Activated T-cell treated with anti-CD3 and anti-CD28 coated beads, Interleukin-2, amount 50 U/mL, for 24 hours (primary cell): ENCODE measurements at regions not wholly inside any gene's neighbourhood (a gene's known extent, or its start where the extent isn't known, plus 50 kb on each side); places are given as distances from the start of the nearest gene placed in this dataset.

Experiments used
- DNase-seq: peaks from one replicate; pipeline ENCODE4 v3.0.0-alpha.2; 2020
- H3K27ac Mint-ChIP-seq: 2 replicates; pipeline ENCODE4 v1.8.0; 2020; ENCODE audit warnings: mild to moderate bottlenecking, mixed read lengths
- H3K27me3 Mint-ChIP-seq: 2 replicates; pipeline ENCODE4 v1.8.0; 2020; ENCODE audit warnings: mixed read lengths
- H3K36me3 Mint-ChIP-seq: 2 replicates; pipeline ENCODE4 v1.8.0; 2020; ENCODE audit warnings: low read depth, mixed read lengths
- H3K4me1 Mint-ChIP-seq: 2 replicates; pipeline ENCODE4 v1.8.0; 2020; ENCODE audit warnings: low read depth, mixed read lengths
- H3K4me3 Mint-ChIP-seq: 2 replicates; pipeline ENCODE4 v1.8.0; 2020; ENCODE audit warnings: mild to moderate bottlenecking, moderate library complexity, mixed read lengths
- H3K9me3 Mint-ChIP-seq: 2 replicates; pipeline ENCODE4 v1.8.0; 2020; ENCODE audit warnings: mixed read lengths

GRCh38 chr2:4412637-4413187 lies 709.3 kb downstream of the DCDC2C start:
- Mint-ChIP-seq H3K27me3 (no peaks in the 10 kb centered on the region), H3K9me3 (peaks cover 6% of the 10 kb centered on the region), H3K4me3 (no peak overlapping the region), H3K36me3 (no peaks in the 10 kb centered on the region), H3K4me1 (no peaks in the 10 kb centered on the region), H3K27ac (no peak overlapping the region)
- no peak for DNase-seq

- no peaks in the 10 kb centered on the region for H3K27me3 Mint-ChIP-seq
- H3K27ac Mint-ChIP-seq, result no peak overlapping the region
- no peaks in the 10 kb centered on the region for H3K36me3 Mint-ChIP-seq
- H3K4me1 Mint-ChIP-seq, result no peaks in the 10 kb centered on the region
- peaks cover 8% of the 10 kb centered on the region for H3K9me3 Mint-ChIP-seq
- no peak for DNase-seq
- H3K4me3 Mint-ChIP-seq, result no peak overlapping the region
These were observed 711.8 kb downstream of the DCDC2C start for GRCh38 chr2:4415171-4415570.

- Mint-ChIP-seq H3K36me3 (no peaks in the 10 kb centered on the region), H3K4me1 (no peaks in the 10 kb centered on the region), H3K27ac (no peak overlapping the region), H3K9me3 (peaks cover 8% of the 10 kb centered on the region), H3K27me3 (no peaks in the 10 kb centered on the region), H3K4me3 (no peak overlapping the region)
- no peak for DNase-seq
These were observed 712.5 kb downstream of the DCDC2C start for GRCh38 chr2:4415810-4416413.

- no peaks in the 10 kb centered on the region for H3K36me3 Mint-ChIP-seq
- H3K27me3 Mint-ChIP-seq, result no peaks in the 10 kb centered on the region
- no peaks in the 10 kb centered on the region for H3K4me1 Mint-ChIP-seq
- no peak for DNase-seq
- H3K4me3 Mint-ChIP-seq, result no peak overlapping the region
- H3K9me3 Mint-ChIP-seq, result peaks cover 8% of the 10 kb centered on the region
- H3K27ac Mint-ChIP-seq, result no peak overlapping the region
These were observed 713.1 kb downstream of the DCDC2C start for GRCh38 chr2:4416431-4416830.

GRCh38 chr2:4417771-4418170 lies 714.4 kb downstream of the DCDC2C start:
- no peaks in the 10 kb centered on the region for H3K4me1 Mint-ChIP-seq
- H3K36me3 Mint-ChIP-seq, result no peaks in the 10 kb centered on the region

GRCh38 chr2:4420032-4420431 lies 716.7 kb downstream of the DCDC2C start:
- Mint-ChIP-seq H3K4me1 (no peaks in the 10 kb centered on the region), H3K36me3 (no peaks in the 10 kb centered on the region), H3K27me3 (no peaks in the 10 kb centered on the region), H3K27ac (no peak overlapping the region), H3K4me3 (no peak overlapping the region), H3K9me3 (peaks cover 10% of the 10 kb centered on the region)
- DNase-seq, result no peak

More at GRCh38 chr2:4417771-4418170, 714.4 kb downstream of the DCDC2C start:
- DNase-seq, result no peak
- Mint-ChIP-seq H3K4me3 (no peak overlapping the region), H3K27me3 (no peaks in the 10 kb centered on the region), H3K9me3 (peaks cover 8% of the 10 kb centered on the region), H3K27ac (no peak overlapping the region)

GRCh38 chr2:4424153-4424552 lies 720.8 kb downstream of the DCDC2C start:
- DNase-seq, result no peak
- Mint-ChIP-seq H3K9me3 (peaks cover 7% of the 10 kb centered on the region), H3K27me3 (no peaks in the 10 kb centered on the region), H3K36me3 (no peaks in the 10 kb centered on the region), H3K4me3 (no peak overlapping the region), H3K4me1 (no peaks in the 10 kb centered on the region), H3K27ac (no peak overlapping the region)

GRCh38 chr2:4427083-4427482 lies 723.7 kb downstream of the DCDC2C start:
- Mint-ChIP-seq H3K4me1 (no peaks in the 10 kb centered on the region), H3K4me3 (no peak overlapping the region), H3K36me3 (no peaks in the 10 kb centered on the region), H3K9me3 (peaks cover 7% of the 10 kb centered on the region), H3K27ac (no peak overlapping the region), H3K27me3 (no peaks in the 10 kb centered on the region)
- no peak for DNase-seq

- no peak overlapping the region for H3K4me3 Mint-ChIP-seq
- DNase-seq, result no peak
- H3K4me1 Mint-ChIP-seq, result no peaks in the 10 kb centered on the region
- H3K9me3 Mint-ChIP-seq, result peaks cover 9% of the 10 kb centered on the region
- H3K27me3 Mint-ChIP-seq, result no peaks in the 10 kb centered on the region
- H3K36me3 Mint-ChIP-seq, result no peaks in the 10 kb centered on the region
- no peak overlapping the region for H3K27ac Mint-ChIP-seq
These were observed 742.4 kb downstream of the DCDC2C start for GRCh38 chr2:4445821-4446220.

- Mint-ChIP-seq H3K4me3 (no peak overlapping the region), H3K9me3 (peaks cover 13% of the 10 kb centered on the region), H3K36me3 (no peaks in the 10 kb centered on the region), H3K4me1 (no peaks in the 10 kb centered on the region), H3K27me3 (no peaks in the 10 kb centered on the region), H3K27ac (no peak overlapping the region)
- DNase-seq, result no peak
These were observed 751.5 kb downstream of the DCDC2C start for GRCh38 chr2:4454907-4455306.

- Mint-ChIP-seq H3K4me1 (no peaks in the 10 kb centered on the region), H3K9me3 (peaks cover 13% of the 10 kb centered on the region), H3K4me3 (no peak overlapping the region), H3K27ac (no peak overlapping the region), H3K36me3 (no peaks in the 10 kb centered on the region), H3K27me3 (no peaks in the 10 kb centered on the region)
- DNase-seq, result no peak
These were observed 752.2 kb downstream of the DCDC2C start for GRCh38 chr2:4455486-4456155.

GRCh38 chr2:4464634-4465266 lies 761.4 kb downstream of the DCDC2C start:
- H3K27me3 Mint-ChIP-seq, result no peaks in the 10 kb centered on the region
- H3K4me3 Mint-ChIP-seq, result no peak overlapping the region
- H3K9me3 Mint-ChIP-seq, result peaks cover 21% of the 10 kb centered on the region
- no peaks in the 10 kb centered on the region for H3K4me1 Mint-ChIP-seq
- no peak overlapping the region for H3K27ac Mint-ChIP-seq
- no peak for DNase-seq
- H3K36me3 Mint-ChIP-seq, result no peaks in the 10 kb centered on the region

GRCh38 chr2:4465671-4466070 lies 762.3 kb downstream of the DCDC2C start:
- no peak for DNase-seq
- H3K36me3 Mint-ChIP-seq, result no peaks in the 10 kb centered on the region
- no peaks in the 10 kb centered on the region for H3K27me3 Mint-ChIP-seq
- H3K4me3 Mint-ChIP-seq, result no peak overlapping the region
- peaks cover 23% of the 10 kb centered on the region for H3K9me3 Mint-ChIP-seq
- no peaks in the 10 kb centered on the region for H3K4me1 Mint-ChIP-seq
- H3K27ac Mint-ChIP-seq, result no peak overlapping the region

- no peak overlapping the region for H3K27ac Mint-ChIP-seq
- H3K4me1 Mint-ChIP-seq, result no peaks in the 10 kb centered on the region
These were observed 772.2 kb downstream of the DCDC2C start for GRCh38 chr2:4475618-4476017.

GRCh38 chr2:4483050-4483449 lies 779.7 kb downstream of the DCDC2C start:
- H3K27me3 Mint-ChIP-seq, result no peaks in the 10 kb centered on the region
- H3K36me3 Mint-ChIP-seq, result no peaks in the 10 kb centered on the region
- no peak overlapping the region for H3K4me3 Mint-ChIP-seq
- no peaks in the 10 kb centered on the region for H3K4me1 Mint-ChIP-seq
- peaks cover 26% of the 10 kb centered on the region for H3K9me3 Mint-ChIP-seq
- H3K27ac Mint-ChIP-seq, result no peak overlapping the region
- DNase-seq, result no peak

More at GRCh38 chr2:4475618-4476017, 772.2 kb downstream of the DCDC2C start:
- Mint-ChIP-seq H3K27me3 (no peaks in the 10 kb centered on the region), H3K36me3 (no peaks in the 10 kb centered on the region), H3K9me3 (peaks cover 21% of the 10 kb centered on the region), H3K4me3 (no peak overlapping the region)
- no peak for DNase-seq
